GM18505 (cell line): ENCODE measurements at regions not wholly inside any gene's neighbourhood (a gene's known extent, or its start where the extent isn't known, plus 50 kb on each side); places are given as distances from the start of the nearest gene placed in this dataset.
"Not testable (repeated sequence)": the region's sequence is repeated elsewhere in the genome, so short reads cannot be mapped to it uniquely, and the experiment has no call there.

ENCODE experiments used
- ATAC-seq: cut with Tn5 transposase; IDR thresholded peaks from one replicate; pipeline ENCODE4 v1.9.1; 2021; ENCODE audit not compliant: unreplicated experiment
- POLR2A ChIP-seq: IDR thresholded peaks from 4 replicates; pipeline ENCODE4 v1.6.1; 2011; ENCODE audit warnings: borderline replicate concordance; ENCODE audit not compliant: insufficient read depth, insufficient read length; ENCODE audit errors: extremely low read depth

DNA sequence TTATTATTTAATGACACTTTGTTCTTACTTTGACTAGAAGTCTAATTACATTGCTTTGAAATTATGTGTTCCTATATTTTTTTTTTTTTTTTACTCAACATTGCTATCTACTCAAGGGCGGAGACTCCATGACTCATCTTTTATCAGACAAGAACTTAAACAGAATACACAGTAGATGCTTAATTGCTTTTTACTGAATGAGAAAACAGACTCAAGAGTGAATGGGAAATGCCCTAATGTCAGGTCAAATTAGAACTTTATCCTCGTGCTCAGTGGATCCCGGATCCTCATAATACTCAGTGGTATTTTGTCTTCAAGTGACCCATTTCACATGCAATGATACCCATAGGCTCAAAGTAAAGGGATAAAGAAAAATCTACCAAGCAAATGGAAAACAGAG is 954.5 kb upstream of the IGFBP7 start:
- ATAC-seq = no peak
- no peak for TF ChIP-seq POLR2A

DNA sequence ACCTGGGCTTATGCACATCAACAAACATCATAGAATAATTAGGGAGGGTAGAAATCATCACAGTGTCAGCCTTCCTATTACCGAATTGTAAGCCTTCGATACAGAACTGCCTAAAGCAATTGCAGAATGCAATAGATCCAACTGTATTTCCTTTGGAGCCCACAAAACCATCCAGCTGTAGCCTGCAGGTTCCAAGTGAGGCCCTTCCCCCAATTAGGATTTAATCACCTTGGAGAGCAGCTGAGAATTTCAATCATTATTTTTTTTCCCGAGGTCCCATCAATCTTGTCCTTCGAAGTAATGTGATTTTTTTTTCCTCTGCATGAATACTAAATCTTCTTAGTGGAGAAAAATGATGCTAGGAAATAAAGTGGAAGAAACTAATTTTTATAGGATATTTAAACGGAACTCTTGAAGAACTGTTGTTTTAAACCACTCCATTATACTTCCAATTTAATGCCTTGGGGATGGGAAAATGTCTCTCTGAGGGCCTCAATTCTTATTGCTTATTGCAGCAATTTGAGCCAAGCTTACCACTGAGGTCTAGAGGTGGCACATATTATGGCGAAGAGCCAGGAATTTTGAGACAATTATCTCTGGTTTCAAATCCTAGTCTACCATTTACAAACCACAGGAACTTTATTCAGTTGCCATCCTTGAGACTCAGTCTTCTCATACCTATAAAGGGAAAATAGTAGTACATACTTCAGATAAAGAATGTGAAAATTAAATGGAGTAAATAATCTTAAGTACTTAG is 953.4 kb upstream of the IGFBP7 start:
- no peak for TF ChIP-seq POLR2A
- ATAC-seq = no peak

DNA sequence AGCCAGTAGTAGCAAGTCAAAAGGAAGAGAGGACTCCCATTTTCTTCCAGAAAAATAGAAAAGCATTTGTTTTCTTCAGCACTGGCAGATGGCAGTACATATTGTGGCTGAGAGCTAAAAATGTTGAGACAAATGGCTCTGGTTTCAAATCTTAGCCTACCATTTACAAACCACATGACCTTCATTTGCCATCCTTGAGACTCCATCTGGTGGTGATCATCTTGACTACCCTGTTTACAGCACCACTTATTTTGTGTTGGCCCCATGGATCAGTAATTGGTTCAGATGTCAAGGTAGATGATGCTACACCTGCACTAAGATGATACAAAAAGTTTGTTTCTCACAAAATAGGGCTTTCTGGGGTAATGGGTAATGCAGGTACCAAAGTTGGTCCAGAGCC is 951.8 kb upstream of the IGFBP7 start:
- ATAC-seq = no peak
- no peak for TF ChIP-seq POLR2A

DNA sequence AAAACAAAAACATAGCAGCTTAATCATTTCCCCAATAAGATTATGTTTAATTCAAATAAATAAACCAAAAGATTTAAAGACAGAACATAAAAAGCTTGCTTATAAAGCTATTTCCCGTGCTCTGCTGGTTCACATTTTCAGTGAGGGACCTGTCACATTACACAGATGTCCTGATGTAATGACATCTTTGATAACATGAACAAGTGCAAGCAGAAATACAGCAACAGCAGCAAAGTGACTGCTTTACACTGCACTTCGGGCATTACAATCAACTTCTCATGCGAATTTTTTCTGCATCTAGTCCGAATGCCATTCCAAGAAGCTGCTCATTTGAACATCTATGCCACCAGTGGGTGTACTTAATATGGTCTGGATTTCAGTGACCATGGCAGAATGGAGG is 940.3 kb upstream of the IGFBP7 start:
- TF ChIP-seq POLR2A = no peak
- no peak for ATAC-seq

DNA sequence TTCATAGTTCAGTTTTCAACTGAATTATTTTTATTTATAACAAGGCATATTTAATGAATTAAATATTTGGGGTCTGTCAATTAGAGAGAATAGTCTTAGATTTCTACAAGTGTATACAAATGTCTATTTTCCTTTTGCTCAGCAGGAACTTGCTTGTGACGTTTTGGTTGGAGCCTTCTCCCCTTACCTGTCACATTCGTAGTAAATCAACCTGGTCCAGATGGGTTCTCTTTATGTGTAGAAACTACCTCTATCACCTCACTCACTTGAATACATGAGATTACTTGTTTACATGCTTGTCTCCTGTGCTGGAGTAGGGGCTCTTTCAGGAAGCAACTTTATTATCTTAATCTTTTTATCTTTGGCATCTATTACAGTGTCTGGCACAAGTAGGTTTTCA is 938.3 kb upstream of the IGFBP7 start:
- ATAC-seq = no peak
- TF ChIP-seq POLR2A = no peak

DNA sequence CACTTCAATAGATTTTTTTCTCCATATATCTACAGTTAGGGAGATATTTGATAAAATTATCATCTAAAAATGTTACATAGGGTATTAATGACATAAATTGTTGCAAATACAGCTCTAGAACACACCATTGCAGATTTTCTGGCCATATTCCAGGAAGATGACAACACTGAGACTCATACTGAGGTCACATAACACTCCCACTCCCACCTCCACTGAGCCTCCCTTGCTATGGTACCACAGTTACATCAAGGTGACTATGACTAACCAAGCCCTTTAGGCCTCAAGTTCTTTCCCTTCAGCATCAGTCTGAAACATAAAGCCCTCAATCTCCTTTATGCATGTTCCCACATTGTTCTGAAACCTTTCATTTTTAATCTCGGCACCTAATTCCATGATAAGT is 932.0 kb upstream of the IGFBP7 start:
- ATAC-seq = no peak
- TF ChIP-seq POLR2A = no peak

DNA sequence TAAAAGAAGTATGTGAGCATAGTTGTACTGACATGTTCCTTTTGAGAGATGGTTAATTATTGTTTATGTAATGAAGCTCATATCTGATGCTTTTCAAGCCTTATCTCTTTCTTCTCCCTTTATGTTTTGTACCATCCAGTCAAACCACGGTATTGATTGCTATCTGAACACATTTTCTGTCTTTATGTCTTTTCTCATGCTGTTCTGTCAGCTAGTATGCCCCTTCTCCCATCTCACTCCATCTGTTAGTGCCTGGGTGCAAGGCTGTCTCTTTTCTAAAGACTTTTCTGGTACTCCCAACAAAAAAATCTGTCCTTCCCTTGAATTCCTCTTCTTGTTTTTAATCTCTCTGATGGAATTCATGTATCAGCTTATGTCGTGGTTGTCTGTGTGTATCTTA is 883.8 kb upstream of the IGFBP7 start:
- ATAC-seq = no peak
- TF ChIP-seq POLR2A = no peak

DNA sequence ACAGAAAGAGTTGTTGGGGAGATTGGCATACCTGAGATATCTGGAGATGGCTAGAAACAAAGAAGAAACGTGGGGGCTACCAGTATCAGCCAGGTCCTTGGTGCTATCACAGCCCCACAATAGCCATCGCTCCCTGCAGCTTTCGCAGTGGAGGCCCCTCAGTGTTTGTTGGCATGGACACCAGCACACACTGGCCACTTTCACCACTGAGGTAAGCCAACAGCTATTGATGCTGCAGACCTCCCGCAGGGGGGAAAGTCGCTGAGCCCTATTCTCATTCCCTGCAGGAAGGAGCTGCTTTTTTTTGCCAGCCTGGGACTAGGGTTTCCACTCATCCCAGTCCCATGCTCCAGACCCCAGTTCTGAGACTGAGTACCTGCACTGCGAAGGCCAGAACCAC is 879.2 kb upstream of the IGFBP7 start:
- ATAC-seq = no peak

DNA sequence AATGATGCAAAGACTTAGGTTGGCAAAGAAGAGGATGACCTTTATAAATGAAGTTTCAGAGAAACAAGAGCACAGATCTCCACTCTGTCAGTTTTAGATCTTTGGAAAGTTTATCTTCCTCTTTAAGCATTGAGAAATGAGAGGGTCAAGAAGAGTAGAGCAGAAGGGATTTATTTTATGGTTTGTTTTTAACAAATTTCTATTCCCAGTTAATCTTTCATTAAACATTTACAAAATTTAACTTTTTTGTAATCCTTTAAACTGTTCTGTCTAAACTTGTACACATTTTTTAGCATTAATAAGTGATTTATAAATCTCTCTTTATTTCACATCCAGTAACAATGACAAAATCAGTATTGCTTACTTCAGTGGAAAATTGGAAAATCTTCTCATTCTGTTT is 875.0 kb upstream of the IGFBP7 start:
- TF ChIP-seq POLR2A = no peak
- ATAC-seq = no peak

More for the DNA sequence above, 879.2 kb upstream of the IGFBP7 start:
- no peak for TF ChIP-seq POLR2A

DNA sequence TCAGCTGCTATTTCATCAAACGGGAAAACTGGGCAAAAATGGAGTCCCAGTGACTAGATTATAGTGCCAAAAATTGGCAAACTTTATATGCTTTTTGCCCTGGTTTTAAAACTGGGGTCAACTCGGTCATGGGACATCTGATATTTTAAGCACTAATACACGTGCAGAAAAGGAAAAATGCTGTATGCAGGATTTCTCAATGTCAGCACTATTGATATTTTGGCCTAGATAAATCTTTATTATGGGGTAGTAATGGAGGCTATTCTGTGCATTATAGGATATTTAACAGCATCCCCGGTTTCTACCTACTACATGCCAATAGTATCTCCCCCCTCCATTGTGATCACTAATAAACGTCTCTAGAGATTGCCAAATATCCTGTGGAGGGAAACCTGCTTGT is 870.9 kb upstream of the IGFBP7 start:
- no peak for ATAC-seq
- TF ChIP-seq POLR2A = no peak

DNA sequence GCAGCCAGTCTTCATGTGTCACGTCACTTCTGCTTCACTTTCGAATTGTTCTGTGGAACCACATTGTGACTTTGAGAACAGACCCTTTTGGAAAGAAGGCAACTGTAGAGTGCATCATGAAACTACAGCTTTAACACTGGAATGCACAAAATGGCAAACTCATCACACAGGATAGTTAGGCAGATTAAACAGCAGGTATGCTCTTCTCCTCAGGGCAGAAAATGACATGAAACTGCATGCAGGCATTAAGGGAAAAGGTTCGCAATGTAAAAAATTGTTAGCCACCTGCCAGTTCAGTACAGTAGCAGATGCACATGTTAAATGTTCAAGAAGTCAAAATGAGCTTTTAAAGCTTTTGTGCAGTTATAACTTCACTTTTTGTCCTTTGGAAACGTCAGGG is 864.6 kb upstream of the IGFBP7 start:
- ATAC-seq = no peak

DNA sequence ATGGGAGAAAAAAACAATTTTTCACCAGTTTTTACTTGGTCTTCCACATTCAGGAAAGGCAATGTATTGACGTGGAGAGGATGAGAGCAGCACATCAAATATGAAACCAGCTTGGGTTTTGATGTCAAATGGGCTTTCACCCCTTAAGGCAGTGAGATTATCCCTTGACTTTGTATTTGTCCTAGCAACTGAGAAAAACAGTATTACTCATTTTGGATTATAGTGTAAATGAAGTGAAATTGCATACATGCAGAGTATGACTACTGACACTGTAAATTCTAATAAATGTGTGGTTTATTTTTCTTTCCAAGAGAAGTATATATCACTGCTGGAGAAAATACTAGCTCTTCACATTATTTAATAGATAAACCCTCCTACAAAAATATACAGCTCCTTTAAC is 863.6 kb upstream of the IGFBP7 start:
- ATAC-seq = no peak
- TF ChIP-seq POLR2A = no peak

More for the DNA sequence above, 864.6 kb upstream of the IGFBP7 start:
- TF ChIP-seq POLR2A = no peak

DNA sequence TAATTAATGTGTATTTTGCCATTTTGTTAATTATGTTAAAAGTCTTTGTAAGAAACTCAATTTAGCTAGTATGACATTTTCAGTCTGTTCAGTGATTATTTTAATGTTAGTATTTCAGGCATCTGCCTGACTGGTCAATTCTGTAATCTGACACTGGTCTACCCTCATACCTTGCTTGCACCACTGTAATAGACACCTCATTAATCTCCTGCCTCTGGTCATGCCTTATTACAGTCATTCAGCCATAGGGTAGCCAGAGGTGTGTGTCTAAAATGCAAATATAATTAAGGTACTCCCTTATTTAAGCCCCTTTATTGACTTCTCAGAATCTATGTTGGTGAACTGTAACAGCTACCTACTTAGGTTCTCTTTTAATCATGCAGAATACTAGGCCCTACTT is 861.1 kb upstream of the IGFBP7 start:
- no peak for TF ChIP-seq POLR2A

DNA sequence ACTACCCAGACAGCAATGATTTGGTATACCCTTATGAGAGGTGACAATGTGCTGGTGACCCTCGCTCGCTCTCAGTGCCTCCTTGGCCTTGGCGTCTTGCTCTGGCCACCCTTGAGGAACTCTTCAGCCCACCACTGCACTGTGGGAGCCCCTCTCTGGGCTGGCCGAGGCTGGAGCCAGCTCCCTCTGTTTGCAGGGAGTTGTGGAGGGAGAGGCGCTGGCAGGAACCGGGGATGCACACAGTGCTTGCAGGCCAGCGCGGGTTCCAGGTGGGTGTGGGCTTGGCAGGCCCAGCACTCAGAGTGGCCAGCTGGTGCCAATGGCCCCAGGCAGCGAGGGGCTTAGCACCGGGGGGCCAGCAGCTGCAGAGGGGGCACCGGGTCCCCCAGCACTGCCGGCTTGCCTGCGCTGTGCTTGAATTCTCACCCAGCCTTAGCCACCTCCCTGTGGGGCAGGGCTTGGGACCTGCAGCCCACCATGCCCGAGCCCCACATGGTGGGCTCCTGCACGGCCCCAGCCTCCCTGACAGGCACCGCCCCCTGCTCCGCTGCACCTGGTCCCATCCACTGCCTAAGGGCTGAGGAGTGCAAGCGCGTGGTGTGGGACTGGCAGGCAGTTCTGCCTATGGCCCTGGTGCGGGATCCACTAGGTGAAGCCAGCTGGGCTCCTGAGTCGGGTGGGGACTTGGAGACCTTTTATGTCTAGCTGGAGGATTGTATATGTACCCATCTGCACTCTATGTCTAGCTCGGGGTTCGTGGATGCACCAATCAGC is 857.0 kb upstream of the IGFBP7 start:
- ATAC-seq = no peak
- no peak for TF ChIP-seq POLR2A

More for the DNA sequence above, 861.1 kb upstream of the IGFBP7 start:
- ATAC-seq = no peak

DNA sequence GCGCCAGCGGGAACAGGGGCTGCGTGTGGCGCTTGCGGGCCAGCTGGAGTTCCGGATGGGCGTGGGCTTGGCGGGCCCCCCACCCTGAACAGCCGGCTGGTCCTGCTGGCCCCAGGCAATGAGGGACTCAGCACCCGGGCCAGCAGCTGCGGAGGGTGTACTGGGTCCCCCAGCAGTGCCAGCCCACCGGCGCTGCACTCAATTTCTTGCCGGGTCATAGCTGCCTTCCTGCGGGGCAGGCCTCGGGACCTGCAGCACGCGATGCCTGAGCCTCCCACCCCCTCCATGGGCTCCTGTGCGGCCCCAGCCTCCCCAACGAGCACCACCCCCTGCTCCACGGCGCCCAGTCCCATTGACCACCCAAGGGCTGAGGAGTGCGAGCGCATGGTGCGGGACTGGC is 855.2 kb upstream of the IGFBP7 start:
- not testable (repeated sequence) for ATAC-seq
